Bone marrow (tissue), 2 donors: ENCODE measurements at regions not wholly inside any gene's neighbourhood (a gene's known extent, or its start where the extent isn't known, plus 50 kb on each side); places are given as distances from the start of the nearest gene placed in this dataset.
"Not testable (repeated sequence)": the region's sequence is repeated elsewhere in the genome, so short reads cannot be mapped to it uniquely, and the experiment has no call there.

Source experiments
- DNase-seq, 2 donors: peaks; one replicate each; lab custom pipeline; 2025; lab: John Stamatoyannopoulos, UW

GRCh38 chr1:219726480-219727272 lies 113.8 kb upstream of the ZC3H11B start:
- DNase-seq = no peak

DNA sequence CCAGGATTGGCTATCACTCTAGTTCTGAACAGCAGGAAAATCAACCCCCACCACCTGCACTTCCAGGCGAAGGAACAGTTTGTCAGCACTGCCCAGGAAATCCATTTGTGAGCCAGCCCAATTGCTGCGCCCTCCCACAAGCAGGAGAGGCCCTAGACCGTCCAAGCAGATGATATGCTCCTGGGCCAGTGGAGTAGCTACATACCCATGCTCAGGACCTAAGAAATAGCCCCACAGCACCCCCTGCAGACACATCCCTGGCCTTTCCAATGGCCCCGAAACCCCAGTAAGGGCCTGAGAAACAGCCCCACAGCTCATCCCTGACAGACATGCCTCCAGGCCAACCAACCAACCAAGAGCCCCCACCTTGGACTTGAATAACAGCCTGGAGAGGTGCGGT lies 111.5 kb upstream of the ZC3H11B start:
- DNase-seq = no peak

DNA sequence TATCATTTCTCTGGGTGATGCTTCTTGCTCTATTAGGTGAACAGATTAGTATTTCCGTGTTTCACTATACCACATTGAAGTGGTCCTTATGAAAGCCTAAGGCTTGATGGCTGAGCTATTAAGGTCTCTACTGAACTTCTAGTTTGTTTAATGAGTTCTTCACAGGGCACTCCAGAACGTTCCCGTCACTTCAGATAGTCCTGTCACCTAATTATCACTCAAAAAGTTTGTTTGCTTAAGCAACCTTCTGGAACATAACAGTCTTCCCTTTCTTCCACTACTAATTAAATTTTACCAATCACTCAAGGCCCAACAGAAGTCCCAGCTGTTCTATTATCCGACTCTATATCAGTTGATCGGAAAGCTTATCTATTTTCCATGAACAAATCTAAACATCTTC lies 104.6 kb upstream of the ZC3H11B start:
- no peak for DNase-seq

DNA sequence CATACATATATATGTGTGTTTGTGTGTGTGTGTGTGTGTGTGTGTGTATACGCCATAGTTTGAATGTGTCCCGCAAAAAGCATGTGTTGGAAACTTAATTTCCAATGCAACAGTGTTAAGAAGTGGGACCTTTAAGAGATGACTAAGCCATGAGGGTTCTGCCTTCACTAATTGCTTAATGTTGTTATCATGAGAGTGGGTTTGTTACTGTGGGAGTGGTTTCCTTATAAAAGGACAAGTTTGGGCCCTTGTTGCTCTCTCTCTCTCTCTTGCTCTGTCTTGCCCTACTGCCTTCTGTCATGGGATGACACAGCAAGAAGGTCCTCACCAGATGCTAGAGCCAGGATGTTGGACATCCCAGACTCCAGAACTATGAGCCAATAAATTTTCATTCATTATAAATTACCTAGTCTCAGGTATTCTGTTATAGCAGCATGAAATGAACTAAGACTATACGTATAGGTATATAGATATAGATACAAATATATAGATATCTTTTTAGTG lies 103.8 kb upstream of the ZC3H11B start:
- no peak for DNase-seq

- no peak for DNase-seq
Observed at GRCh38 chr1:219713981-219714381, 101.1 kb upstream of the ZC3H11B start.

DNA sequence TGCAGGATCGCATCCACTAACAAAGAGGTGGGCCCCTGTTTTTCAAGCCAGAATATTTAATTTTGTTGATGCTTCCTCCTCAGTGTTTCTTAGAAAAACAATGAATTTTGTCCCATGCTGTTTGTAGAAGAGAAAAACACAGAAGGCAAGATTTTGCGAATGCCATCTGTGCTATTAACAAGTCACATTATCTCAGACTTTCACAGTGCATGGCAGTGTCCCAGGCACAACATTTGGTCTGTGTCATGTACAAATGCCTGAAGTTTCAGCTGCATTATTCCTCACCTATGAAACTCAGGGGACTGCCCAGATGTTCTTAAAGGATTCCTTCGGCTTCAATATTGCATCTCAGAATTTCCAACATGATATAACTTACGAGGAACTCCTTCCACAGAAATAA lies 99.6 kb upstream of the ZC3H11B start:
- DNase-seq = no peak

GRCh38 chr1:219710529-219711194 lies 97.8 kb upstream of the ZC3H11B start:
- DNase-seq = no peak

DNA sequence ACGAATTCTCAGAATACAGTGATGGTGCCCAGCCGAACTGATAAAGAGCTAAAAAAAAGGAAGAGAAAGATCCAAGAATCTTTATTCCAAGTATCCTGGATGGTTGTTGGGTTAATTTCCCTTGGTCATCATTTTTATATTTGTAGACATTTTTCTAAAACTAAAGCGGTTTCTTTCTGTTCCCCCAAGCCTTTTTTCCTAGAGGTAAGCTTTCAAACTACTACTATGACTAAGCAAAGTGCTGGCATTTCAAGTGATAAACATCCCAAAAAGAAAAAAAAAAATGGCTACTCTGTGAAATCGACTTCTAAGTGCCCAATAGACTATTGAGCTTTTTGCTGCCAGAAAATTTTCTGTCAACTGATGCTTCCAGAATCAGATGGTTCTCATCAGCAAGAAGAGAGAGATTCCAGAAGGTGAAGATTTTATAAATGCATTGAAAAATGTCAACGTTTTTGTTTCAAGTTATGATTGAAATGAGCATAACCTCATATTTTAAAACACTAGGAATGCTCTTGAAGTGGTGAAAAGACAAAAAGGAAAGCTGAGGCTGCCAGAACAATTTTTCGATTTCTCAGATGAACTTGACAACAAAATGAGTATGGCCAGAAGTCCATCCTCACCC lies 96.1 kb upstream of the ZC3H11B start:
- DNase-seq = no peak

DNA sequence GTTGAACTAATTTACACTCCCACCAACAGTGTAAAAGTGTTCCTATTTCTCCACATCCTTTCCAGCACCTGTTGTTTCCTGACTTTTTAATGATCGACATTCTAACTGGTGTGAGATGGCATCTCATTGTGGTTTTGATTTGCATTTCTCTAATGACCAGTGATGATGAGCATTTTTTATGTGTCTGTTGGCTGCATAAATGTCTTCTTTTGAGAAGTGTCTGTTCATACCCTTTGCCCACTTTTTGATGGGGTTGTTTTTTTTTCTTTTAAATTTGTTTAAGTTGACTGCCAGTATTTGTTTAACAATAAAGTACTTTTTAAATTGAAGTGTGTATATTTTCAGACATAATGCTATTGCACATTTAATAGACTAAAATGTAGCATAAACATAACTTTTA lies 95.0 kb upstream of the ZC3H11B start:
- DNase-seq = not testable (repeated sequence)

DNA sequence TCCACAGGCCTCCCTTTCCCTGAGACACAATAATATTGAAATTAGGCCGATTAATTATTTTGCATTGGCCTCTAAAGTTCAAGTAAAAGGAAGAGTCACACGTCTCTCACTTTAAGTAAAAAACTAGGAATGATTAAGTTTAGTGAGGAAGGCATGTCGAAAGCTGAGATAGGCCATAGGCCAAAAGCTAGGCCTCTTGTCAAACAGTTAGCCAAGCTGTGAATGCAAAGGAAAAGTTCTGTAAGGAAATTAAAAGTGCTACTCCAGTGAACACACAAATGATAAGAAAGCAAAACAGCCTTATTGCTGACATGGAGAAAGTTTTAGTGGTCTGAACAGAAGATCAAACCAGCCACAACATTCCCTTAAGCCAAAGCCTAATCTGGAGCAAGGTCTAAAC lies 91.4 kb upstream of the ZC3H11B start:
- DNase-seq = not testable (repeated sequence)

DNA sequence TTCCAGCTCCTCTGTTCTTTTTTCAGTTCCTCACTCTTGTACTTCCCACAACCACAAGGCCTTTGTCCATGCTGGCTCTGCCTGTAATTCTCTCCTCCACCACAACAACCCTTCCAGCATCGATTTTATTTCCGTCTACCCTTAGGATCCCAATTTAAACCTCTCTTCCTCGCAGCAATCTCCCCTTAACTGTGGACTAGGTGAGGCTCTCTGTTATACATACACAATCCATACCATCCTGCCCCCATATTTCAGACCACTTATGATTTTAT lies 90.4 kb upstream of the ZC3H11B start:
- no peak for DNase-seq

DNA sequence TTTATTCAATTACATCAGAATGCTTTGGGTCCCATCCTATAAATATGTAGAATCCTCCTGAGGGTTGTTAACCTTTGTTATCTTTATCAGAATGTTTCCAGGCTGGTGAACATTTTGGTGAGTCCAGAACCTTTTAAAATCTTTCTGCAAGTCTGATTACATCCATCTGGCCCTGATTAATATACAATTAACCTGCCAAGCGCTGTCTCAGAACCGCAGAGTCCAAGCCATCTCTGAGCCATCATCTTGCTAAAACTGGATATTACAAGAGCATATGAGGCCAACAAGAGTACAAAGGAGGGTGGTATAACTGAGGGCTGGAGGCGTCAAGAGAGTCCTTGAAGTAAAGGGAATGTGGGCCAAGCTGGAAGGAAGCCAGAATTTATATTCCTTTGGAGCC lies 88.6 kb upstream of the ZC3H11B start:
- DNase-seq = no peak

DNA sequence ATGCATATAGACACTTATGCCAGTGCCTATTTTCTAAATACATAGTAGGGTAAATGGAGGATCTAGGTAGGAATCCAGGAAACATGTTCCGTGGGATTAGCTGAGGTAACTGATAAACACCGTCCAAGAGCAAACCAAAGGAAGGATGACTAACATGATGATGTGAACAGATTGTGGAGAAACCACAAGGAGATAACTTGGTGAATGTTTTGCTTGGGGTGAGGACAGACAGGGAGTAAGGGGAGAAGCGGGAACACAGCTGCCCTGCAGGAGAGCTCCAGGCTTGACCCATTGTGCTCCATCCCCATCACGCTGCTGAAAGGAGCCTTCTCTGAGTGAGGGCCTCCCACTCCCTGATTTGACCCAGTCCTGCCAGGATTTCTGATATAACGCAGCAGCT lies 87.0 kb upstream of the ZC3H11B start:
- DNase-seq = no peak

- no peak for DNase-seq
Observed at GRCh38 chr1:219697682-219698081, 84.8 kb upstream of the ZC3H11B start.

DNA sequence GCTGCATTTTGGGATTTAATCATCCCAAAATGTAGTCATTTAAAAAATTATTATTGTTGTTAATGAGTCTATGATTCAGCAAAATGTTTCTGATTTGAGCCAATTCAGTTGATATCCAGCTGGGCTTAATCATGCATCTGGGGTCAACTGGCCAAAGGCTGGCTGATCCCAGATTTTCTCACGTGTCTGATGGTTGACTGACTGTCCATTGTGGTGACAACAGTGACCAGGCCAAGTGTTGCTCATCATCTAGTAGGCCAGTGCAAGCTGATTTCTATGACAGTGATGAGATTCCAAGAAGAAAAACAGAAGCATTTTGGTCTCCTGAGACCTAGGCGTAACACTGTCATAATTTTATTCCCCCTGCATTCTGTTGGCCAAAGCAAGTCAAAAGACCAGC lies 80.1 kb upstream of the ZC3H11B start:
- no peak for DNase-seq

DNA sequence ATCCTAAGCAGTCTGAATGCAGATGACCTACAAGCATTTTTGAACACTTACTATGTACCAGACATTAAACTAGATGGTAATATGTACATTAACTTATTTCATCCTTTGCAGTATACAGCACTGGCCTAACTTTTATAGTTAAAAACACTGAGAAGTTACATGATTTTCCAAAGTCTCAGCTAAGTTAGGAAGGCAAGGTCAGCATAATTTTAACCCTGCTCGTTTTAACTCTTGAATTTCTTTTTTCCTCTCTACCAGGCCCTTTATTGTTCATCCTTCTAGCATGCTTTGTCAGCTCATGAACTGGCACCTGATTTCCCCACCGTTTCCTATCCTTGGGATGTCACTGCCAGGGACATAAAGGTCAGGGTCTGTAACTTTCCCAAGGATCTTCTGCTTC lies 76.9 kb upstream of the ZC3H11B start:
- no peak for DNase-seq

GRCh38 chr1:219687779-219688178 lies 74.9 kb upstream of the ZC3H11B start:
- no peak for DNase-seq

DNA sequence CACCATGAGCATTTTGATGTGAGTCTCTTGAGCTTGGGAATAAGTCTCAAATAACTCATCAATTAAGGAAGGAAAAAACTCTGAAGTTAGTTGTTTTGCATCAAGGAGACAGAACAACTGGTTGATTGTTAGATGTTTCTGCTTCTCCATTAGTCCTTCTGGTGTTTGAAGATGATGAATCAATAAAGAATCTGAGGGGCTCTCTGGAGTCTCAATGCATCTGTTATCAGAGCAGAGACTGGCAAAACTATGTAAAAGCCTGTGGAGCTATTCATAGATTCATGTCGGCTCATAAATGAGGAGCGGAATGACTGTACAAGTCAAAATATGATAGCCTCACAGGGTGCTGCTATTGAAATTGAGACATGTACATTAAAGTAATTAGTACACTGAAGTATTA lies 73.3 kb upstream of the ZC3H11B start:
- no peak for DNase-seq

- no peak for DNase-seq
Observed at GRCh38 chr1:219682788-219683187, 69.9 kb upstream of the ZC3H11B start.

GRCh38 chr1:219681876-219682275 lies 69.0 kb upstream of the ZC3H11B start:
- DNase-seq = no peak

- no peak for DNase-seq
Observed at GRCh38 chr1:219676012-219676765, 63.3 kb upstream of the ZC3H11B start.

DNA sequence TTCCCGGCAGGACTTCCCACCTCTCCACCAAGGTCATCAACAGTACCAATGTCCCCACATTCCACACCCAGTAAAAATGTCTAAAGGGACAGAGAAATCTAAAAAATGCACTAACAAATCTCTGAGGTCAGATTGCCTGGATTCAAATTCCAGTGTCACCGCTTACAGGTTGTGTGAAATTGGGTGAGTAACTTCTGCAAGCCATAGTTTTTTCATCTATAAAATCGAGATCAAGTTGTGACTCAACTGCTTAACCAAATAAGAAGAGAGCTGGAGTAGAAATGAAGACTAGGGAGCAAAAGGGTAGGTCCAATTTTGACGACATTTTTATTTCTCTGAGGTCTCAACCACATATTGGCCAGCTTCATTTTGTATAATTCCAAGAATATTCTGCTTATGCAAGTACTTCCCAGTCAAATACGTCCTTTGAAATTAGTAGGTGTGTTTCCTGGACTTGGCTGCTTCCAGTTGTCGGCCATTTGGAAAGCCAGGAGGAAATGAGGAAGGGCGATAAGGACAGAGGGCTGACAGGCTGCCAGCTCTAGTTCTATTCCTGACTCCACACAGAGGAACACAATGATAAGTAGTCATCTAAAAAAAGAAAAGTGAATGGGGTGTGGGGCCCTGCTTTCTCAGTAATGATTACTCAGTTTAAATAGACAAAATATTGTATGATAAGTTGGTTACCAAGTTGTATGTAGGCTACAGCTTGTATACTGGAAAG lies 57.7 kb upstream of the ZC3H11B start:
- DNase-seq = no peak
